Caco-2 (cell line): ENCODE measurements at regions not wholly inside any gene's neighbourhood (a gene's known extent, or its start where the extent isn't known, plus 50 kb on each side); places are given as distances from the start of the nearest gene placed in this dataset.

Experiments
- BruUV-seq: library from RNA; stranded (reverse); fragments of 400-500 nt; replicated peaks from 2 replicates; lab custom pipeline; 2021; lab: Mats Ljungman, UMichigan
- CTCF ChIA-PET: fragments of 300-600 bp; sonication (Branson Sonifier 250); formaldehyde crosslinking; loops from one replicate; lab custom pipeline; 2022; ENCODE audit warnings: antibody characterized with exemption; lab: Charles Lee
- POLR2A ChIA-PET: fragments of 300-600 bp; sonication (Branson Sonifier 250); formaldehyde crosslinking; loops from one replicate; lab custom pipeline; 2022; ENCODE audit warnings: antibody characterized with exemption; lab: Charles Lee
- DNase-seq, 2 experiments: peaks; one replicate each; pipeline versions ENCODE4 v3.0.0 to v3.0.0-alpha.2; 2020 to 2022
- H3K27me3 ChIP-seq: replicated peaks from 2 replicates; pipeline ENCODE4 v1.6.0; 2011; ENCODE audit warnings: low read length; ENCODE audit not compliant: control insufficient read depth, insufficient read depth
- H3K36me3 ChIP-seq: 2 replicates; pipeline ENCODE4 v1.5.1; 2011; ENCODE audit warnings: low read length; ENCODE audit not compliant: control insufficient read depth, insufficient read depth
- H3K4me1 ChIP-seq: fragments of 250-450 bp; sonication (Bioruptor Pico); 2 replicates; pipeline ENCODE4 v1.5.1; 2020; ENCODE audit warnings: mild to moderate bottlenecking
- H3K4me3 ChIP-seq: 2 replicates; pipeline ENCODE4 v1.5.1; 2011; ENCODE audit warnings: low read depth, mild to moderate bottlenecking, control low read depth, low read length
- H3K9me3 ChIP-seq: fragments of 250-450 bp; sonication (Bioruptor Pico); 2 replicates; pipeline ENCODE4 v1.5.1; 2020; ENCODE audit warnings: mild to moderate bottlenecking, moderate library complexity
- H3K27ac Mint-ChIP-seq: one replicate; pipeline ENCODE4 v1.8.0; 2022; ENCODE audit warnings: mixed read lengths; ENCODE audit not compliant: unreplicated experiment
- H3K27me3 Mint-ChIP-seq: one replicate; pipeline ENCODE4 v1.8.0; 2022; ENCODE audit warnings: mixed read lengths; ENCODE audit not compliant: insufficient read depth, unreplicated experiment
- H3K36me3 Mint-ChIP-seq: one replicate; pipeline ENCODE4 v1.8.0; 2022; ENCODE audit warnings: mild to moderate bottlenecking, mixed read lengths; ENCODE audit not compliant: insufficient read depth, unreplicated experiment
- H3K4me1 Mint-ChIP-seq: one replicate; pipeline ENCODE4 v1.8.0; 2022; ENCODE audit warnings: low read depth, mixed read lengths; ENCODE audit not compliant: unreplicated experiment
- H3K4me3 Mint-ChIP-seq: one replicate; pipeline ENCODE4 v1.8.0; 2022; ENCODE audit warnings: mild to moderate bottlenecking, moderate library complexity, mixed read lengths; ENCODE audit not compliant: unreplicated experiment
- H3K9me3 Mint-ChIP-seq: one replicate; pipeline ENCODE4 v1.8.0; 2022; ENCODE audit warnings: mixed read lengths; ENCODE audit not compliant: unreplicated experiment
- CTCF ChIP-seq, 2 experiments: fragments of 200-600 bp in 1 of 2; IDR thresholded peaks; 1 replicate in 1 of 2; 2 replicates in 1 of 2; pipeline versions ENCODE4 v1.5.1 to v1.8.0; 2011 to 2022; ENCODE audit warnings: antibody characterized with exemption in 1 of 2, control low read depth in 1 of 2, inconsistent platforms in 1 of 2, low read depth in 1 of 2, low read length in 1 of 2, mild to moderate bottlenecking in 1 of 2, moderate library complexity in 1 of 2; ENCODE audit not compliant: insufficient read depth in 1 of 2, severe bottlenecking in 1 of 2, unreplicated experiment in 1 of 2
- intact Hi-C: fragments of 100-400 bp; cut with micrococcal nuclease; formaldehyde crosslinking; loops from one replicate; pipeline ENCODE4 v1.10.0; 2022; ENCODE audit not compliant: unreplicated experiment

DNA sequence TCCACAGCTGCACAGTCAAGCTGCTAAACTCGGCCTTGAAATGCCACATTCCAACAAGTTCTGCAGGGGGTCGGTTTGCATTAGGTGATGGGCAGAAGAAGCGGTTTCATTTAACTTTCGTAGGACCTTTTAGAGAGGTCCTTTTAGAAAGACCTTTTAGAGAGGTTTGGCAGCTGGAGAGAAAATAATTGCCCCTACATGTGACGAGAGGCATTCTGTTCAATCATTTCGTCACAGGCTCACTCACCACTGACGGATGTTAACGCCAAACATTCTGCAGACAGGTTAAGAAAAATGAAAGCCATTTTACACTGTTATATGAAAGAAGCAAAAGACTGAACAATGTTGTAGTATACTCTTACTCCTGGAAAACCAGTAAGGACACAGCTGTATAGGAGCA is 76.5 kb upstream of the ZNF423 start:
- Histone ChIP-seq H3K4me3 (no peak overlapping the region), H3K27me3 (no peaks in the 10 kb centered on the region), H3K36me3 (no peaks in the 10 kb centered on the region), H3K4me1 (no peaks in the 10 kb centered on the region), H3K9me3 (no peaks in the 10 kb centered on the region)
- ChIA-PET CTCF (no interaction called here), POLR2A (no interaction called here)
- DNase-seq: no peak
- intact Hi-C loops: no loop called here
- BruUV-seq: no TSS peak
- no peak overlapping the region for H3K4me3 Mint-ChIP-seq
- no peak for TF ChIP-seq CTCF (IDR thresholded peaks at IDR 0.05; ENCODE audit: insufficient read depth in 1 of 2, low read depth in 1 of 2, low read length in 1 of 2, severe bottlenecking in 1 of 2, unreplicated experiment in 1 of 2)
- H3K27me3 Mint-ChIP-seq: peaks cover 19% of the 10 kb centered on the region
- H3K4me1 Mint-ChIP-seq: no peaks in the 10 kb centered on the region
- H3K27ac Mint-ChIP-seq: no peak overlapping the region
- H3K9me3 Mint-ChIP-seq: no peaks in the 10 kb centered on the region
- no peaks in the 10 kb centered on the region for H3K36me3 Mint-ChIP-seq

DNA sequence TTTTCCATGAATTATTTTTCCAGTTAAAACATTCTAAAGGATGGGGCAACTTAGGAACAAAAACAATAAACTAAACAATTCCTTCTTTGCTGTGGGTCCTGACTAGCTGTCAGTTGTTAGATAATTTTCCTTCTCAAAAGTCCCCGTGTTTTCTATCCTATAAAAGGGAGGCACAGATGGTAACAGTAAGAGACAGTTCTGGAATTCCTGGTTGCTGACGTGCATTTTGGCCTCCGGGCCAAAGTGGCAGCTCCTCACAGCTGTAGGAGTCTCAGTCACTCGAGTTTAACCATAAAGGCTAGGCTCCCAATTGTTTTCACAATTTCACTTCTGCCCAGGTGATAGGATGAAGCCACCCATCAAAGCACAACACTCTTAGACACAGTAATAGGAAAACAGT is 77.0 kb upstream of the ZNF423 start:
- TF ChIP-seq CTCF (IDR thresholded peaks at IDR 0.05; ENCODE audit: insufficient read depth in 1 of 2, low read depth in 1 of 2, low read length in 1 of 2, severe bottlenecking in 1 of 2, unreplicated experiment in 1 of 2): no peak
- Mint-ChIP-seq H3K9me3 (peaks cover 2% of the 10 kb centered on the region), H3K27me3 (peaks cover 19% of the 10 kb centered on the region), H3K4me1 (no peaks in the 10 kb centered on the region), H3K27ac (no peak overlapping the region), H3K4me3 (no peak overlapping the region), H3K36me3 (no peaks in the 10 kb centered on the region)
- Histone ChIP-seq H3K9me3 (no peaks in the 10 kb centered on the region), H3K4me3 (no peak overlapping the region), H3K27me3 (no peaks in the 10 kb centered on the region), H3K4me1 (no peaks in the 10 kb centered on the region), H3K36me3 (no peaks in the 10 kb centered on the region)
- ChIA-PET POLR2A (no interaction called here), CTCF (interaction anchor here (0.6 kb wide), 1 partner anchor 874 kb away, joined by 3 read pairs; no protein-coding TSS in a partner anchor)
- no peak for DNase-seq
- no TSS peak for BruUV-seq
- intact Hi-C loops: no loop called here

DNA sequence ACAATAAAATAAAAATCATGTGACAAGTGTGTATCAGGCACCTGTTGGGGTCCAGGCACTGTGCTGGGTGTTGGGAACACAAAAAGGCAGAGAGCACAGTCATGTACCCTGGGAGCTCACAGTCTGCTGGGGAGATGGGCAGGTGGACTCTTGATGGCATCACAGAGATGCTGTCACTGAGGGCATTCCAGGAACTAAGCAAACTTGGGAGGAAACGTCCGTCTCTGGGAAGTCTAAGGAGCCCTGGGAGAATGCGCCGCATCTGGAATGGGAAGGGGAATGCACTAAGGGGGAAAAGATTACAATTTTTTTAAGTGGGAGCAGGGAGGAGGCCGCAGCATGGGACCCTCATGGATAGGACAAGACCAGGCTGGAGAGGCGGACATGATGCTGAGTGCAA is 80.9 kb upstream of the ZNF423 start:
- ChIA-PET CTCF (interaction anchor here (0.6 kb wide), 1 partner anchor 78 kb away, joined by 4 read pairs; no protein-coding TSS in a partner anchor), POLR2A (no interaction called here)
- Mint-ChIP-seq H3K27me3 (peaks cover 12% of the 10 kb centered on the region), H3K4me1 (no peaks in the 10 kb centered on the region), H3K36me3 (no peaks in the 10 kb centered on the region), H3K9me3 (peaks cover 10% of the 10 kb centered on the region), H3K4me3 (no peak overlapping the region), H3K27ac (no peak overlapping the region)
- intact Hi-C loops: no loop called here
- DNase-seq: no peak
- Histone ChIP-seq H3K4me3 (no peak overlapping the region), H3K27me3 (no peaks in the 10 kb centered on the region), H3K36me3 (no peaks in the 10 kb centered on the region), H3K4me1 (no peaks in the 10 kb centered on the region), H3K9me3 (peaks cover 6% of the 10 kb centered on the region)
- no TSS peak for BruUV-seq
- TF ChIP-seq CTCF (IDR thresholded peaks at IDR 0.05; ENCODE audit: insufficient read depth in 1 of 2, low read depth in 1 of 2, low read length in 1 of 2, severe bottlenecking in 1 of 2, unreplicated experiment in 1 of 2): no peak
